Erythroblast (primary cell): ENCODE measurements at regions not wholly inside any gene's neighbourhood (a gene's known extent, or its start where the extent isn't known, plus 50 kb on each side); places are given as distances from the start of the nearest gene placed in this dataset.

Experiments
- GATA1 ChIP-seq: IDR thresholded peaks from 2 replicates; pipeline ENCODE4 v1.6.1; 2011; ENCODE audit warnings: low read depth, mild to moderate bottlenecking, control low read depth, low read length, moderate library complexity
- POLR2A ChIP-seq: IDR thresholded peaks from 2 replicates; pipeline ENCODE4 v1.6.1; 2011; ENCODE audit warnings: mild to moderate bottlenecking, low read length

DNA sequence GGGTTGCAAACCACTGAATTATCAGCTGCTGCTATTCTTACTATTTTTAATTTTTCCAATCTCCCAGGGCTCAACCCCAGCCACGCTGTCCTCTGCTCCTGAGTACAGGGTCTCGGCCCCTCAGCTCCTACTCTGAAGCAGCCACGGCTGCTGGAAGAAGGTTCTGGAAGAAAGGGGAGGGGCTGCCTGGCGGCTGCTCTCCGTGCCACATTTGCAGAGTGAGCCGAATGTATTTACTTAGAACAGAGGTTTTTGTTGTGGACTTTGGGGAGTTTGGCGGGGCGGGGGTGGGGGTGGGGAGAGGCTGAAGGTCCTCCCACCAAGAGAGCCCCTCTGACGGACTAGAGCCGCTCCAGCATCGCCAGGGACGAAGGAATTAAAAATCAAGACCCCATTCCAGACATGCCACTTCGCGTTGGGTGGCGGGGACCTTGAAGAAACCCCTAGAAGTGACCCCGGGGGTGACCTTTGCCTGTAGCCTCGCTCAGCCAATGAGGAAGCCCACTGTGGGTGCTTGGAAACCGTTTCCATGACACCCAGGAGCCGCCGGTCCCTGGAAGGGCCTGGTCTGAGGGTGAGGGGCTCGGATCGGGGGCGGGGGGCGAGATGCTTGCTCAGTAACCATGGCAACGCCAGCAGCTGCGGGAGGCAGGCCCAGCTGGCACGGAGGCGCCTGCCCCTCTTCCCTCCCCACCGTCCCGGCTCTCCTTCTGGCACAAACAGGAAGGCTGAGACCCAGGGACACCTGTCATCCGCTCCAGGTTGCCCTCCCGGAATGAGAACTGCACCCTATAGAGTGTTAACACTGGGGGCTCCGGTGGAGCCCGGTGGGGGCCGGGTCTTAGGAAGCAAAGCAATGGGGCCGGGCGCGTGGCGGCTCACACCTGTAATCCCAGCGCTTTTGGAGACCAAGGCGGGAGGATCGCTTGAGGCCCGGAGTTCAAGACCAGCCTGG lies 54.2 kb upstream of the PTPRS start:
- TF ChIP-seq POLR2A, result no peak
- no peak for TF ChIP-seq GATA1
